ENCODE measurements at regions not wholly inside any gene's neighbourhood (a gene's known extent, or its start where the extent isn't known, plus 50 kb on each side); places are given as distances from the start of the nearest gene placed in this dataset.
A peak's percentile ranks its signal among the peaks of the same experiment; 100 is the strongest.

DNA sequence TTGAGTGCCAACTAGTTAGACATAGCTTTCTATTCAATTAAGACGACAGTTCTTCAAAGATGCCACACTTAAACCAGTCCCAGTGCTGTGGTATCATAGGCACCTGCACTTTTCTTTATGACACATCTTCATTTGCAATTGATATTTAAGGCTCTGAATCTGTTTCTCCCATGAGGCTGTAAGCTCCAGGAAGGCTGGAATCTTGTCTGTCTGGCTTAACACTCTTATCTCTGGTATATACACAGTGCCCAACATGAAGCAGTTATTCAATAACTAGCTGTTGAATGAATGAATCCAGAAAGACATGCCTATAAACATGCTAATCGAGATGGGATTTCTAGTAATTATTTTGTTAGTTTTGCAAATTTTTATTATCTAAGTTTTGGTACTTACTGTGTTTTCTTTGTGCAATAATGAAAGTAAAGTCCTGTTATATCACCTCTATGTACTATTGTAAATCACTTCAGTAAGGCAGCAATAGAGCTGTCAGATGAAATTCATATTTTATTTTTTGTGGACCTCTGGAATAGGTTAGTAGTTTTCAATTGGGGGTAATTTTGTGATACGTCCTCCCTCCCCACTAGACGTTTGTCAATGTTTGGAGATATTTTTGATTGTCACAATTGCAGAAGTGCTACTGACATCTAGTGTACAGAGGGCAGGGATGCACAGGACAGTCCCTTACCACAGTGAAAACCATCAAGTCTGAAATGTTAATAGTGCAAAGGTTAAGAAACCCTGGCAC is 51.3 kb upstream of the STEAP4 start:
- no peak overlapping the region for H3K4me3 ChIP-seq (ENCODE audit: control insufficient read depth, low read depth, low read length)
- peak; percentile 52 for DNase-seq (ENCODE audit: low read depth)
- TF ChIP-seq, protein P1, sequence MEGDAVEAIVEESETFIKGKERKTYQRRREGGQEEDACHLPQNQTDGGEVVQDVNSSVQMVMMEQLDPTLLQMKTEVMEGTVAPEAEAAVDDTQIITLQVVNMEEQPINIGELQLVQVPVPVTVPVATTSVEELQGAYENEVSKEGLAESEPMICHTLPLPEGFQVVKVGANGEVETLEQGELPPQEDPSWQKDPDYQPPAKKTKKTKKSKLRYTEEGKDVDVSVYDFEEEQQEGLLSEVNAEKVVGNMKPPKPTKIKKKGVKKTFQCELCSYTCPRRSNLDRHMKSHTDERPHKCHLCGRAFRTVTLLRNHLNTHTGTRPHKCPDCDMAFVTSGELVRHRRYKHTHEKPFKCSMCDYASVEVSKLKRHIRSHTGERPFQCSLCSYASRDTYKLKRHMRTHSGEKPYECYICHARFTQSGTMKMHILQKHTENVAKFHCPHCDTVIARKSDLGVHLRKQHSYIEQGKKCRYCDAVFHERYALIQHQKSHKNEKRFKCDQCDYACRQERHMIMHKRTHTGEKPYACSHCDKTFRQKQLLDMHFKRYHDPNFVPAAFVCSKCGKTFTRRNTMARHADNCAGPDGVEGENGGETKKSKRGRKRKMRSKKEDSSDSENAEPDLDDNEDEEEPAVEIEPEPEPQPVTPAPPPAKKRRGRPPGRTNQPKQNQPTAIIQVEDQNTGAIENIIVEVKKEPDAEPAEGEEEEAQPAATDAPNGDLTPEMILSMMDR (conservative IDR thresholded peaks at IDR 0.05; ENCODE audit: control insufficient read depth, insufficient read depth, low read depth, low read length) = peak; percentile 74

DNA sequence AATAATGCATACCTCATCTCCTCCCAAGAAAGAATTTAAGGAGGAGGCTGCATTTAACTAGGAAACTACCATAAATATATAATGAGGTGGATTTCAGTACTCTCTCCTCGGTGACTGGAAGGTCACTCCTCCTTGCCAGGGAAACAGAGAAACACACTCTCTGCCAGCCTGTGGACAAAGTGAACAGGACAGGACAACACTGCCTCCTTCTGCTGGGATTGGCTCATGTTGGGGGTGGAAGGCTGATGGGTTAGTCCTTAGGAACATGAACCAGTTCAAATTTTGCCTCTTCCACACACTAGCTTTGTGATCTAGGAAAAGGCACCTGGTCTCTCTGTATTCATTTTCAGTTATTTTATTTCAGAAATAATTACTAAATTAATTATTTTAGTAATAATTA is 50.6 kb upstream of the STEAP4 start:
- TF ChIP-seq, protein P1 (conservative IDR thresholded peaks at IDR 0.05; ENCODE audit: control insufficient read depth, insufficient read depth, low read depth, low read length) = peak; percentile 72
- peak; percentile 76 for DNase-seq (ENCODE audit: low read depth)
- no peak overlapping the region for H3K4me3 ChIP-seq (ENCODE audit: control insufficient read depth, low read depth, low read length)

All from fibroblast of mammary gland (primary cell).